GM12875 (cell line): ENCODE measurements at regions not wholly inside any gene's neighbourhood (a gene's known extent, or its start where the extent isn't known, plus 50 kb on each side); places are given as distances from the start of the nearest gene placed in this dataset.
"Not testable (repeated sequence)": the region's sequence is repeated elsewhere in the genome, so short reads cannot be mapped to it uniquely, and the experiment has no call there.

ENCODE experiments used
- H3K4me3 ChIP-seq: one replicate; pipeline ENCODE4 v1.5.1; 2011; ENCODE audit warnings: low read depth, low read length, control low read depth
- CTCF ChIP-seq: IDR thresholded peaks from 2 replicates; pipeline ENCODE4 v1.5.1; 2011; ENCODE audit warnings: low read depth, mild to moderate bottlenecking, control low read depth, inconsistent platforms, low read length, moderate library complexity, borderline replicate concordance; ENCODE audit not compliant: insufficient read depth

GRCh38 chr4:146112389-146112788 lies 63.1 kb upstream of the LSM6 start:
- no peak overlapping the region for H3K4me3 ChIP-seq
- no peak for TF ChIP-seq CTCF

GRCh38 chr4:146110871-146111485 lies 64.5 kb upstream of the LSM6 start:
- H3K4me3 ChIP-seq, result no peak overlapping the region
- TF ChIP-seq CTCF, result no peak

- no peak for TF ChIP-seq CTCF
- no peak overlapping the region for H3K4me3 ChIP-seq
Measured at GRCh38 chr4:146108756-146109155, 66.8 kb upstream of the LSM6 start.

- no peak for TF ChIP-seq CTCF
- no peak overlapping the region for H3K4me3 ChIP-seq
Measured at GRCh38 chr4:146107587-146108240, 67.8 kb upstream of the LSM6 start.

GRCh38 chr4:146105464-146105863 lies 70.1 kb upstream of the LSM6 start:
- no peak for TF ChIP-seq CTCF

GRCh38 chr4:146104541-146104940 lies 71.0 kb upstream of the LSM6 start:
- TF ChIP-seq CTCF, result no peak
- H3K4me3 ChIP-seq, result no peak overlapping the region

More at GRCh38 chr4:146105464-146105863, 70.1 kb upstream of the LSM6 start:
- H3K4me3 ChIP-seq, result no peak overlapping the region

GRCh38 chr4:146104052-146104451 lies 71.5 kb upstream of the LSM6 start:
- H3K4me3 ChIP-seq, result not testable (repeated sequence)

GRCh38 chr4:146099585-146099984 lies 75.9 kb upstream of the LSM6 start:
- no peak overlapping the region for H3K4me3 ChIP-seq
- no peak for TF ChIP-seq CTCF
